Ovary (tissue), 3 donors: ENCODE measurements at regions not wholly inside any gene's neighbourhood (a gene's known extent, or its start where the extent isn't known, plus 50 kb on each side); places are given as distances from the start of the nearest gene placed in this dataset.

ENCODE experiments used
- POLR2A ChIP-seq: fragments of 450-650 bp; IDR thresholded peaks from one replicate; pipeline ENCODE4 v1.6.1; 2017; ENCODE audit warnings: antibody characterized with exemption, mild to moderate bottlenecking, moderate library complexity
- TF ChIP-seq, protein P1 (sequence below), 3 donors: fragments of 450-650 bp in 2 of 3; fragments of 200-600 bp in 1 of 3; IDR thresholded peaks; one replicate each; pipeline versions ENCODE4 v1.5.1 to v1.8.0; 2016 to 2022; ENCODE audit warnings: antibody characterized with exemption in 3 of 3, mild to moderate bottlenecking in 1 of 3
- donor health status: DM: no; HTN: no; CAD: no.

DNA sequence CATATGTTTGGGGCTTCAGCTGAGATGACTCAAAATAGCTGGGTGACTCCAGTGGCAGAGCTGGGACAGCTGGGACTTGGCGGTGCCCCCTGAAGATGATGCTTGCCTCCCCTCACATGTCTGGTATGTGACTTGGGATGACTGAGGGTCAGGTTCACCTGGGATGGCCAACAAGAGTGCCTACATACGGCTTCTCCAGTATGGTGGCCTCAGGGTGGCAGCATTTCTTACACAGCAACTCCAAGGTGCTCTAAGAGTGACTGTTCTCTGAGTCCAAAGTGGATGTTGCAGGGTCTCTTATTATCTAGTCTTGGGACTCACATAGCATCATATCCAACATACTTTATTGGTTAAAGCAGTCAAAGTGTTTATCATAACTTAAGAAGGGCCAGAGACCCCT, 87.8 kb upstream of the CENPW start:
- TF ChIP-seq, protein P1, sequence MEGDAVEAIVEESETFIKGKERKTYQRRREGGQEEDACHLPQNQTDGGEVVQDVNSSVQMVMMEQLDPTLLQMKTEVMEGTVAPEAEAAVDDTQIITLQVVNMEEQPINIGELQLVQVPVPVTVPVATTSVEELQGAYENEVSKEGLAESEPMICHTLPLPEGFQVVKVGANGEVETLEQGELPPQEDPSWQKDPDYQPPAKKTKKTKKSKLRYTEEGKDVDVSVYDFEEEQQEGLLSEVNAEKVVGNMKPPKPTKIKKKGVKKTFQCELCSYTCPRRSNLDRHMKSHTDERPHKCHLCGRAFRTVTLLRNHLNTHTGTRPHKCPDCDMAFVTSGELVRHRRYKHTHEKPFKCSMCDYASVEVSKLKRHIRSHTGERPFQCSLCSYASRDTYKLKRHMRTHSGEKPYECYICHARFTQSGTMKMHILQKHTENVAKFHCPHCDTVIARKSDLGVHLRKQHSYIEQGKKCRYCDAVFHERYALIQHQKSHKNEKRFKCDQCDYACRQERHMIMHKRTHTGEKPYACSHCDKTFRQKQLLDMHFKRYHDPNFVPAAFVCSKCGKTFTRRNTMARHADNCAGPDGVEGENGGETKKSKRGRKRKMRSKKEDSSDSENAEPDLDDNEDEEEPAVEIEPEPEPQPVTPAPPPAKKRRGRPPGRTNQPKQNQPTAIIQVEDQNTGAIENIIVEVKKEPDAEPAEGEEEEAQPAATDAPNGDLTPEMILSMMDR (IDR thresholded peaks at IDR 0.05), result no peak
- TF ChIP-seq POLR2A, result no peak
